GM19397 (cell line): ENCODE measurements at regions not wholly inside any gene's neighbourhood (a gene's known extent, or its start where the extent isn't known, plus 50 kb on each side); places are given as distances from the start of the nearest gene placed in this dataset.

Experiments used
- ATAC-seq: cut with Tn5 transposase; IDR thresholded peaks from one replicate; pipeline ENCODE4 v1.9.1; 2021; ENCODE audit warnings: mild to moderate bottlenecking, moderate library complexity; ENCODE audit not compliant: unreplicated experiment

DNA sequence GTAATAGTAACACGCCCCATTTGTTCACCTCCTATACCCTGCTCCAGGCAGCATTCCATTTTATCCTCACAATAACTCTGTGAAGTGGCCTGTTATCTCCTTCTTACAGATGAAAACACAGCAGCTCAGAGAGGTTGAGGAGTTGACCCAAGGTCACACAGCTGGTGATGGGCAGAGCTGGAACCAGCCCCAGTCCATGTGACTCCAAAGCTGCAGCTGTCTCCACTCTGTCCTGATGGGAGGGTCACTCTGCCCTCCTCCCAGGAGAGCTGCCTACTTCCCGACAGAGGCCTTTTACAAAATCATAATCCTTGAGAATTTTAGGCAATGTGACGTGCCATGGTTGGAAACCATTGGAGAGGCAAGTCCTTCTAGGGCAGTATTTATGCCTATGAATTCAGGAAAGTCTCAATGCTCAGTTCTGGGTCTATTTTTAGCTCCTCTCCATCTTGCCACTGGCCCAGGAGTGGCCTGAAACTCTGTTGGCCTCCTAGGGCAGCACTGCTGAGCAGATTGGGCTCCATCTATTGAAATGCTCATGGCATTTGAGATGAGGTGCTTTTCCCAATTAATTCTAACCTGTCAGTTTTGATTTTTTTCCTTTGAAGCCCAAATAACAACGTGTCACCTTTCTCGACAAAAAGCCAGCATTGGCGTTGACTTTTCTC is 50.1 kb upstream of the KCNK12 start:
- ATAC-seq: no peak
